Common myeloid progenitor, CD34-positive (primary cell): ENCODE measurements at regions not wholly inside any gene's neighbourhood (a gene's known extent, or its start where the extent isn't known, plus 50 kb on each side); places are given as distances from the start of the nearest gene placed in this dataset.

Source experiments
- CTCF ChIA-PET: fragments of 350-600 bp; sonication (Branson Sonifier 250); formaldehyde crosslinking; loops from one replicate; lab custom pipeline; 2021; ENCODE audit warnings: antibody characterized with exemption; lab: Charles Lee
- POLR2A ChIA-PET: fragments of 350-600 bp; sonication (Branson Sonifier 250); formaldehyde crosslinking; loops from one replicate; lab custom pipeline; 2021; ENCODE audit warnings: antibody characterized with exemption; lab: Charles Lee
- DNase-seq, 3 donors: peaks; one replicate each; pipeline versions ENCODE4 v3.0.0 to v3.0.0-alpha.2; 2013
- H3K27ac ChIP-seq, 2 experiments: 1 replicate in 1 of 2; 2 replicates in 1 of 2; pipeline ENCODE4 v1.7.0; 2013; ENCODE audit warnings: inconsistent platforms in 2 of 2, low read length in 2 of 2, mild to moderate bottlenecking in 2 of 2, low read depth in 1 of 2, moderate library complexity in 1 of 2; ENCODE audit not compliant: severe bottlenecking in 2 of 2, insufficient read depth in 1 of 2, poor library complexity in 1 of 2
- H3K27me3 ChIP-seq, 5 experiments: replicated peaks in 2 of 5; 1 replicate in 3 of 5; 2 replicates in 2 of 5; pipeline versions ENCODE4 v1.6.1 to v1.7.0; 2013; ENCODE audit warnings: low read length in 4 of 5, mild to moderate bottlenecking in 2 of 5, moderate library complexity in 2 of 5, inconsistent platforms in 1 of 5; ENCODE audit not compliant: insufficient read depth in 5 of 5, control insufficient read depth in 4 of 5
- H3K36me3 ChIP-seq, 4 experiments: 1 replicate in 2 of 4; 2 replicates in 2 of 4; pipeline versions ENCODE4 v1.6.1 to v1.7.0; 2013; ENCODE audit warnings: low read length in 3 of 4, control low read depth in 1 of 4, mild to moderate bottlenecking in 1 of 4; ENCODE audit not compliant: control insufficient read depth in 4 of 4, insufficient read depth in 4 of 4
- H3K4me1 ChIP-seq, 4 experiments: 1 replicate in 3 of 4; 2 replicates in 1 of 4; pipeline versions ENCODE4 v1.6.1 to v1.7.1; 2013; ENCODE audit warnings: low read length in 3 of 4, mild to moderate bottlenecking in 3 of 4, control low read depth in 1 of 4, inconsistent platforms in 1 of 4, moderate library complexity in 1 of 4; ENCODE audit not compliant: control insufficient read depth in 4 of 4, insufficient read depth in 4 of 4; ENCODE audit errors: control extremely low read depth in 1 of 4
- H3K4me3 ChIP-seq, 7 experiments: 1 replicate in 4 of 7; 2 replicates in 3 of 7; pipeline versions ENCODE4 v1.5.1 to v1.7.0; 2013; ENCODE audit warnings: mild to moderate bottlenecking in 7 of 7, low read length in 6 of 7, moderate library complexity in 6 of 7, inconsistent platforms in 2 of 7, low read depth in 2 of 7, control low read depth in 1 of 7; ENCODE audit not compliant: insufficient read depth in 4 of 7, control insufficient read depth in 1 of 7; ENCODE audit errors: extremely low read depth in 1 of 7
- H3K9me3 ChIP-seq, 5 experiments: 1 replicate in 4 of 5; 2 replicates in 1 of 5; pipeline versions ENCODE4 v1.6.1 to v1.7.1; 2013; ENCODE audit warnings: low read length in 4 of 5, mild to moderate bottlenecking in 2 of 5, inconsistent platforms in 1 of 5, low read depth in 1 of 5, moderate library complexity in 1 of 5; ENCODE audit not compliant: control insufficient read depth in 4 of 5, insufficient read depth in 2 of 5; ENCODE audit errors: control extremely low read depth in 1 of 5
- WGBS: methylation state at CpG from one replicate; pipeline ENCODE4 v1.1.5; 2013; ENCODE audit not compliant: insufficient coverage; 5-methylcytosine and 5-hydroxymethylcytosine counted together

DNA sequence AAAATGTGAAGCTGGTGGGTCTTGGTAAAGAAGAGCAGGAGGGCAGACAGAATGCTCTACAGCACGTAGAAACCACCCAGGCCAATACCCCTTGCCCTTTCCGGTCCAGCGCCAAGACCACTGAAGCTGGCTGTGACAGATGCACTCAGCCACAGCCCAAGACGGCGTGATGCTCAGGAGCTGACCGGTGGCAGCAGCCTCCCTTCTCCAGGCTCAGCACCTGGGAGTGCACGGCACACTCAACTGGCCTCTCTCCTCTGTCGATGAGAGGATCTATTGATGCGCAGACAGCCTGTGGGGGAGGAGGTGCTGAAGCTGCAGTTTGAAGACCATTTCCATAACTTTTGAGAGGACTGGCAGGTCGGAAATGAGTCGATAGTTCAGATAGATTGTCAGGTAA lies 141.0 kb upstream of the MYT1L start:
- Histone ChIP-seq H3K9me3 (no peaks in the 10 kb centered on the region), H3K36me3 (no peaks in the 10 kb centered on the region), H3K27me3 (peaks cover 0 to 3% (median 0%) of the 10 kb centered on the region in 5 experiments), H3K27ac (no peak overlapping the region), H3K4me3 (no peak overlapping the region), H3K4me1 (no peaks in the 10 kb centered on the region)
- ChIA-PET CTCF (no interaction called here), POLR2A (no interaction called here)
- 95% methylated on average over 8 of the region's 11 CpGs for WGBS
- DNase-seq, result no peak

DNA sequence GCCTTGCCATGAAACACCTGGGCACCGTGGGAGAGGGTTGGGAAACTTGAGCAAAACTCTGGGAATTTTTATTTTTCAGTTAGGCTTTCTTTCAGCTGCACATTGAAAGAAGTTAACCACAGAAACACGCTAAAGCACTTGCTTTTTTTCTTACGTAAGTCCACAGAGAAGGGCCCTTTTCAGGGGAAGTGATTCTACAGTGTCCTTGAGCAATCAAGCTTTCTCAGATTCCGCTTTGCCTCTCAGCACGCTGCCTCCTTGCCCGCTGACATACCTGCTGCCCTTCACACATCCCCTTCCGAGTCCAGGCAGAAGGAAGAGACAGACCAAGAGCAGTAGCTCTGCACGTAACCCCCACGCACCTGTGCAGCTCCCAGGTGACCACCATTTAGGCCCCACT lies 135.5 kb upstream of the MYT1L start:
- ChIA-PET POLR2A (no interaction called here), CTCF (no interaction called here)
- Histone ChIP-seq H3K27me3 (peaks cover 0 to 11% (median 4%) of the 10 kb centered on the region in 5 experiments), H3K27ac (no peak overlapping the region), H3K4me3 (no peak overlapping the region), H3K4me1 (no peaks in the 10 kb centered on the region), H3K9me3 (no peaks in the 10 kb centered on the region), H3K36me3 (no peaks in the 10 kb centered on the region)
- 97% methylated on average over 9 of the region's 9 CpGs for WGBS
- DNase-seq, result no peak

DNA sequence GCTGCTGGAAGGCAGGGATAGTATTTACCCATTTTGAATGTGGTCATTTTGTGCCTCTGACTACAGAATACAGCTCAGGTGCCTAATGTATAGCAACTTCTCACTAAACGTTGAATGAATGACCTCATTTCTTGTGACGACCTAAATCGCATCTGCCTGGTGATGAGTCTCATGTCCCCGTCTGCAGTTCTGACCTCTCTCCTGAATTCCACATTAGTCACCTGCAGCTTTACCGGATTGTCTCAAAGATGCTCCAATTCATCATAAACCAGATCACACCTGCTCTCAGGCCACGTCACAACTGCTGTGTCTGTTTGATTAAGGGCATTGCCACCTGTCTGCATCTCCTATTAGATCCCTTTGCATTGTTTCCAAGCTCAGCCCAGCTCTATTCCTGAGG lies 133.6 kb upstream of the MYT1L start:
- DNase-seq, result no peak
- Histone ChIP-seq H3K27me3 (peaks cover 0 to 11% (median 4%) of the 10 kb centered on the region in 5 experiments), H3K4me3 (no peak overlapping the region), H3K36me3 (no peaks in the 10 kb centered on the region), H3K4me1 (no peaks in the 10 kb centered on the region), H3K9me3 (no peaks in the 10 kb centered on the region), H3K27ac (no peak overlapping the region)
- CTCF ChIA-PET, result no interaction called here
- POLR2A ChIA-PET, result no interaction called here
- WGBS, result 83% methylated on average over 6 of the region's 6 CpGs

DNA sequence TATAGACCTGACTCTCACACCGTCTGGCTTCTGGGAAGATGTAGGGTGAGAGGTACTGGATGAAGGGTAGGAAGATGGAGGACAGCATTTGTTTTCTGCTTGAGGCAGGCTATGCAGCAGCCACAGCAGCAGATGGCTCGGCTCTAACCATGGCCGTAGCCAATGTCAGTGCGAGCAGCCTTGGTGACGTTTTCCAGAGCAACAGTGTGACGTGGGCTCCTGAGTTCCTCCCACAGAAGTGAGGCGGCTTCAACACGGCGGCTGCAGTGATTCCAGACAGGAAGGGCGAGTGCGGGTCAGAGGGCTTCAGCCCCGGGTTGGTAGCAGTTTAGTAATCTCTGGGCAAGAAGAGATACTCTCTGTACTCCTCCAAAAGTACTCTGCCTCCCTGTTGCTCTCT lies 133.0 kb upstream of the MYT1L start:
- Histone ChIP-seq H3K4me1 (no peaks in the 10 kb centered on the region), H3K4me3 (no peak overlapping the region), H3K27me3 (peaks cover 0 to 11% (median 4%) of the 10 kb centered on the region in 5 experiments), H3K36me3 (no peaks in the 10 kb centered on the region), H3K27ac (no peak overlapping the region), H3K9me3 (no peaks in the 10 kb centered on the region)
- POLR2A ChIA-PET, result no interaction called here
- WGBS, result 59% methylated on average over 8 of the region's 12 CpGs
- peak in 1 of 3 donors; percentile 1 for DNase-seq
- CTCF ChIA-PET, result no interaction called here

DNA sequence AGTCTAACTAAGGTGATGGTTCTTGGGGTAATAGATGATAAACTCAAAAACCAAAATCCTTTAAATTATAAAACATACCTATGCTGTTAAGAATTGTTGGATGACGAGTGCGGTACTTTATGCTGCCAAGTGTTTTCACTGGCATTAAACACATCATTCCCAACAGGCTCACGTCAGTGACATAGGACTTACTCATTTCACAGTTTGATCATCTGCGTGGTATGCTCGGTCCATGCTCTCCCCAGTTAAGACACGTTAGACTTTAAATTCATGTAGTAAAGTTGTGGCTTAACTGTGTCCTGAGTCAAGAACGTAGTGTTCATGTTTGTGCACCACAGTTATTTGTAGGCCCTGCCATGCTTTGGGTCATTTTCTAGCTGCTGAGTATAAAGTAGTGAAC lies 125.6 kb upstream of the MYT1L start:
- 90% methylated on average over 4 of the region's 7 CpGs for WGBS
- DNase-seq, result no peak
- Histone ChIP-seq H3K36me3 (no peaks in the 10 kb centered on the region), H3K9me3 (peaks cover 0 to 2% (median 0%) of the 10 kb centered on the region in 5 experiments), H3K4me3 (no peak overlapping the region), H3K27ac (no peak overlapping the region), H3K27me3 (no peaks in the 10 kb centered on the region), H3K4me1 (no peaks in the 10 kb centered on the region)
- ChIA-PET CTCF (no interaction called here), POLR2A (no interaction called here)

DNA sequence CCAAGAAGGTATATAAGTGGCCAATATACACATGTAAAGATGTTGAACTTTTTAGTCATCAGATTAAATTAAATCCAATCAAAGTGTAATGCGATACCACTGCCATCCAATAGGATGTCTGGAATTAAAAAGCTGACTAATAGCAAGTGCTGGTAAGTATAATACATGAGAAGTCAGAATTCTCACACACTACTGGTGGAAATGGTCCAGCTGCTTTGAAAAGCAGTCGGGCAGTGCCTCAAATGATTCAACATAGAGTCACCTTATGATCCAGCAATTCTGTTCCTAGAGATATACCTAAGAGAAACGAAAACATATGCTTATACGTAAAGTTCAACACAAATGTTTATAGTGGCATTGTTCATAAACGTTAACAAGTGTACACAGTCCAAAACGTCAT lies 124.1 kb upstream of the MYT1L start:
- Histone ChIP-seq H3K27me3 (no peaks in the 10 kb centered on the region), H3K27ac (no peak overlapping the region), H3K36me3 (no peaks in the 10 kb centered on the region), H3K9me3 (peaks cover 0 to 6% (median 0%) of the 10 kb centered on the region in 5 experiments), H3K4me1 (no peaks in the 10 kb centered on the region), H3K4me3 (no peak overlapping the region)
- CTCF ChIA-PET, result no interaction called here
- no CpG with 5 or more reads among the region's 6 CpGs for WGBS
- DNase-seq, result no peak
- POLR2A ChIA-PET, result no interaction called here

DNA sequence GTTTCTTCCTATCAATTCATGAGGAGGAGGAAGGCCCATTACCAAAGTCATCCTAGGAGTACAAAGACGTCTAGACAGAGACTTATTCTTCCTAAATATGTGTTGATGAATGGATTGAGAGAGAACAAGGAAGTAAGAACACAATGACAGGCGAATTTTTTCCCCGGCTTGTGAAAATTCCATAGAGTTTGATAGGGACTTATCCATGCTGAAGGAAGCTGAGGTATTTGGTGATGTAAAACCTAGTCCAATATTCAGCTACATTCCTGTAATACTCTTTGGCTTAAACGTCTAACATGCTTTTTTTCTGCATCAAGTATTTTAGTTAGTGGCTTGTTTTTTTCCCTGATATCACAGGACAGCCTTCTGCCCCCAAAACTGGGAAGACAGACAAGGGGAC lies 121.9 kb upstream of the MYT1L start:
- WGBS, result 90% methylated on average over 2 of the region's 4 CpGs
- Histone ChIP-seq H3K27ac (no peak overlapping the region), H3K4me1 (no peaks in the 10 kb centered on the region), H3K36me3 (no peaks in the 10 kb centered on the region), H3K4me3 (no peak overlapping the region), H3K9me3 (peaks cover 0 to 6% (median 0%) of the 10 kb centered on the region in 5 experiments), H3K27me3 (no peaks in the 10 kb centered on the region)
- CTCF ChIA-PET, result no interaction called here
- POLR2A ChIA-PET, result no interaction called here
- DNase-seq, result no peak
